ENCODE measurements at regions not wholly inside any gene's neighbourhood (a gene's known extent, or its start where the extent isn't known, plus 50 kb on each side); places are given as distances from the start of the nearest gene placed in this dataset.

DNA sequence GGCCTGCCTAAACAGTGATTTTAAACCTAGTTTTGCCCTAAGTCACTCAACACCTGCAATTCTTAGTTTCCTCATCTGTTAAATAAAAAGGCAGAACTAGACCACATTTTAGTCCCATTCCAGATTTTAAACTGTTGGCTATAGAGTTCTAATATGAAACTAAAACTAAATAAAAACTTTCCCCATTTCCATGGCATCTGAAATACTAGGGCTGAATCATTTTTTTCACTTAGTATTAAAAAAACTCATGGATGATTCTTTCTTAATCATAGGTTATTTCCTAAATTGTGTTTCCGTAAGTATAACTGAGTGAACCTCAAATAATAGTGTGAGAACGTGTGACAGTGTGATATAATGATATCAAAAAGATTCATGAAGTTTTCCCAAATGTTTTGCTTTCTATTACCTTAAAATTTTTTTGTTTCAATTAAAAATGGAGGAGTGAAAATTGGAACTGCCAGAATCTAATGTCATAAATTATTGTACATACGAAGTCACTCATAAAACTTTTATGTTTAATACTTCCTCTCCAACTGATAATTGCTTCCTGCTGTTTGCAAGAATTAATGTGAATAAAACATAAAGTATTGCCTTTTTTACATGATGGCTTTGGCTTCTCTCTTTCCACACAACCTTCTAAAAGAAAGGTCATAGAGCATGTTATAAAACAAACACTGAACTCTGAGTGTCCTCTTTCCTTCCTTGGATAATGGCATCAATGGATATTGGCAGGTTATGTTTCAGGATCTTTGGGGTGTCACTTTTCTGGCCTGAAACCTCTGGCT is 315.1 kb upstream of the MME start:
- Histone ChIP-seq H3K14ac (ENCODE audit: low read length) (no peak overlapping the region), H3K4me1 (ENCODE audit: control insufficient read depth in 2 of 2, insufficient read depth in 1 of 2, low read depth in 1 of 2, low read length in 2 of 2) (no peaks in the 10 kb centered on the region), H2AFZ (ENCODE audit: low read length) (no peak overlapping the region), H3K23ac (ENCODE audit: low read depth, low read length, poor library complexity) (no peak overlapping the region), H4K8ac (ENCODE audit: low read depth, low read length) (no peak overlapping the region), H2BK120ac (ENCODE audit: low read depth, low read length) (no peak overlapping the region), H2BK5ac (ENCODE audit: low read length) (no peak overlapping the region), H3K27me3 (ENCODE audit: control insufficient read depth in 3 of 3, insufficient read depth in 3 of 3, low read depth in 1 of 3, low read length in 3 of 3) (no peaks in the 10 kb centered on the region), H2BK12ac (ENCODE audit: low read length) (no peak overlapping the region), H3K27ac (replicated peaks; ENCODE audit: low read length) (no peak overlapping the region), H3K4me3 (ENCODE audit: low read length in 2 of 2) (no peak overlapping the region), H2BK15ac (ENCODE audit: low read length) (no peak overlapping the region), H3K9ac (ENCODE audit: low read depth, low read length, poor library complexity) (no peak overlapping the region), H3K79me1 (ENCODE audit: low read depth, low read length) (no peaks in the 10 kb centered on the region), H3K4me2 (ENCODE audit: insufficient read depth, low read length, poor library complexity, severe bottlenecking) (no peak overlapping the region), H4K91ac (ENCODE audit: low read depth, low read length, poor library complexity) (no peak overlapping the region), H3K18ac (ENCODE audit: low read length) (no peak overlapping the region), H3K4ac (ENCODE audit: low read length) (no peak overlapping the region), H3K36me3 (replicated peaks in 1 of 2; ENCODE audit: control insufficient read depth in 2 of 2, insufficient read depth in 2 of 2, low read length in 2 of 2) (no peaks in the 10 kb centered on the region), H2AK5ac (ENCODE audit: low read depth, low read length) (peak overlapping the region; percentile 46), H3K9me3 (replicated peaks in 1 of 2; ENCODE audit: control insufficient read depth in 2 of 2, insufficient read depth in 1 of 2, low read depth in 1 of 2, low read length in 2 of 2) (no peaks in the 10 kb centered on the region)
- WGBS, 2 donors (ENCODE audit: extremely low coverage in 2 of 2, insufficient read length in 2 of 2, insufficient replicate concordance in 1 of 2), result no CpG with 5 or more reads among the region's 3 CpGs
- DNase-seq (ENCODE audit: low spot score), result no peak

GRCh38 chr3:154762486-154762885 is 317.6 kb upstream of the MME start:
- no peak overlapping the region for H2BK120ac ChIP-seq (ENCODE audit: low read depth, low read length)

DNA sequence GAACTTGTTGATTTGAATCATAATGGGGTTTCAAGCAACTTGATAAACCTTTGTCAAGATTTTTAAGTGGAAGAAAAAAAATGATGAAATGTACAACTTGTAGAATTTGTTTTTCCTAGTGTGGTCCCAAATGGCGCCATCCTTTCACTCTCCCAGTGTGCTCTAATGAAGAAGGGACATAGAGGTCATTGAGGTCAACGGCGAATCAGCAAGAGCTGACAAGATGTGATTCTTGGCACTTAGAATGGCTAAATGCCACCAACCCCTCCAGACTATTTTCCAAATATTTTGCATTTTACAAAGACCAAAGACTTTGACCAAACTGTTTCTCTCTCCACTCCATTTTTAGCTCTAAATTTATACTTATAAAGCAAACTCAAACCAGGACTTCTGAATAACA is 320.2 kb upstream of the MME start:
- H2BK12ac ChIP-seq (ENCODE audit: low read length), result no peak overlapping the region
- H3K14ac ChIP-seq (ENCODE audit: low read length), result no peak overlapping the region
- no peak overlapping the region for H2AK5ac ChIP-seq (ENCODE audit: low read depth, low read length)
- H3K4me1 ChIP-seq (ENCODE audit: control insufficient read depth in 2 of 2, insufficient read depth in 1 of 2, low read depth in 1 of 2, low read length in 2 of 2), result no peaks in the 10 kb centered on the region
- H2BK5ac ChIP-seq (ENCODE audit: low read length), result no peak overlapping the region
- no peak overlapping the region for H2BK120ac ChIP-seq (ENCODE audit: low read depth, low read length)
- H3K9me3 ChIP-seq (replicated peaks in 1 of 2; ENCODE audit: control insufficient read depth in 2 of 2, insufficient read depth in 1 of 2, low read depth in 1 of 2, low read length in 2 of 2), result no peaks in the 10 kb centered on the region
- no peak overlapping the region for H3K23ac ChIP-seq (ENCODE audit: low read depth, low read length, poor library complexity)
- no peak overlapping the region for H3K4ac ChIP-seq (ENCODE audit: low read length)
- H3K27me3 ChIP-seq (ENCODE audit: control insufficient read depth in 3 of 3, insufficient read depth in 3 of 3, low read depth in 1 of 3, low read length in 3 of 3), result no peaks in the 10 kb centered on the region
- H3K18ac ChIP-seq (ENCODE audit: low read length), result no peak overlapping the region
- no peak overlapping the region for H4K8ac ChIP-seq (ENCODE audit: low read depth, low read length)
- no peaks in the 10 kb centered on the region for H3K36me3 ChIP-seq (replicated peaks in 1 of 2; ENCODE audit: control insufficient read depth in 2 of 2, insufficient read depth in 2 of 2, low read length in 2 of 2)
- no CpG with 5 or more reads among the region's 3 CpGs for WGBS, 2 donors (ENCODE audit: extremely low coverage in 2 of 2, insufficient read length in 2 of 2, insufficient replicate concordance in 1 of 2)
- no peak overlapping the region for H2BK15ac ChIP-seq (ENCODE audit: low read length)
- no peak overlapping the region for H2AFZ ChIP-seq (ENCODE audit: low read length)
- H3K27ac ChIP-seq (replicated peaks; ENCODE audit: low read length), result peak overlapping the region; percentile 35
- no peak overlapping the region for H3K9ac ChIP-seq (ENCODE audit: low read depth, low read length, poor library complexity)
- no peak for DNase-seq (ENCODE audit: low spot score)
- H4K91ac ChIP-seq (ENCODE audit: low read depth, low read length, poor library complexity), result no peak overlapping the region
- H3K4me3 ChIP-seq (ENCODE audit: low read length in 2 of 2), result no peak overlapping the region
- no peak overlapping the region for H3K4me2 ChIP-seq (ENCODE audit: insufficient read depth, low read length, poor library complexity, severe bottlenecking)
- no peaks in the 10 kb centered on the region for H3K79me1 ChIP-seq (ENCODE audit: low read depth, low read length)

More at GRCh38 chr3:154762486-154762885, 317.6 kb upstream of the MME start:
- H2BK15ac ChIP-seq (ENCODE audit: low read length), result no peak overlapping the region
- H3K79me1 ChIP-seq (ENCODE audit: low read depth, low read length), result no peaks in the 10 kb centered on the region
- DNase-seq (ENCODE audit: low spot score), result no peak
- no peak overlapping the region for H3K4ac ChIP-seq (ENCODE audit: low read length)
- no peaks in the 10 kb centered on the region for H3K9me3 ChIP-seq (replicated peaks in 1 of 2; ENCODE audit: control insufficient read depth in 2 of 2, insufficient read depth in 1 of 2, low read depth in 1 of 2, low read length in 2 of 2)
- H3K23ac ChIP-seq (ENCODE audit: low read depth, low read length, poor library complexity), result no peak overlapping the region
- H2AK5ac ChIP-seq (ENCODE audit: low read depth, low read length), result no peak overlapping the region
- no peak overlapping the region for H4K91ac ChIP-seq (ENCODE audit: low read depth, low read length, poor library complexity)
- no peak overlapping the region for H2AFZ ChIP-seq (ENCODE audit: low read length)
- H3K27me3 ChIP-seq (ENCODE audit: control insufficient read depth in 3 of 3, insufficient read depth in 3 of 3, low read depth in 1 of 3, low read length in 3 of 3), result no peaks in the 10 kb centered on the region
- H4K8ac ChIP-seq (ENCODE audit: low read depth, low read length), result no peak overlapping the region
- H3K27ac ChIP-seq (replicated peaks; ENCODE audit: low read length), result no peak overlapping the region
- no peaks in the 10 kb centered on the region for H3K36me3 ChIP-seq (replicated peaks in 1 of 2; ENCODE audit: control insufficient read depth in 2 of 2, insufficient read depth in 2 of 2, low read length in 2 of 2)
- no peak overlapping the region for H3K4me2 ChIP-seq (ENCODE audit: insufficient read depth, low read length, poor library complexity, severe bottlenecking)
- no peak overlapping the region for H3K9ac ChIP-seq (ENCODE audit: low read depth, low read length, poor library complexity)
- no CpG with 5 or more reads among the region's 3 CpGs for WGBS, 2 donors (ENCODE audit: extremely low coverage in 2 of 2, insufficient read length in 2 of 2, insufficient replicate concordance in 1 of 2)
- H3K4me3 ChIP-seq (ENCODE audit: low read length in 2 of 2), result no peak overlapping the region
- no peaks in the 10 kb centered on the region for H3K4me1 ChIP-seq (ENCODE audit: control insufficient read depth in 2 of 2, insufficient read depth in 1 of 2, low read depth in 1 of 2, low read length in 2 of 2)
- no peak overlapping the region for H2BK12ac ChIP-seq (ENCODE audit: low read length)
- no peak overlapping the region for H3K18ac ChIP-seq (ENCODE audit: low read length)
- no peak overlapping the region for H3K14ac ChIP-seq (ENCODE audit: low read length)
- no peak overlapping the region for H2BK5ac ChIP-seq (ENCODE audit: low read length)

DNA sequence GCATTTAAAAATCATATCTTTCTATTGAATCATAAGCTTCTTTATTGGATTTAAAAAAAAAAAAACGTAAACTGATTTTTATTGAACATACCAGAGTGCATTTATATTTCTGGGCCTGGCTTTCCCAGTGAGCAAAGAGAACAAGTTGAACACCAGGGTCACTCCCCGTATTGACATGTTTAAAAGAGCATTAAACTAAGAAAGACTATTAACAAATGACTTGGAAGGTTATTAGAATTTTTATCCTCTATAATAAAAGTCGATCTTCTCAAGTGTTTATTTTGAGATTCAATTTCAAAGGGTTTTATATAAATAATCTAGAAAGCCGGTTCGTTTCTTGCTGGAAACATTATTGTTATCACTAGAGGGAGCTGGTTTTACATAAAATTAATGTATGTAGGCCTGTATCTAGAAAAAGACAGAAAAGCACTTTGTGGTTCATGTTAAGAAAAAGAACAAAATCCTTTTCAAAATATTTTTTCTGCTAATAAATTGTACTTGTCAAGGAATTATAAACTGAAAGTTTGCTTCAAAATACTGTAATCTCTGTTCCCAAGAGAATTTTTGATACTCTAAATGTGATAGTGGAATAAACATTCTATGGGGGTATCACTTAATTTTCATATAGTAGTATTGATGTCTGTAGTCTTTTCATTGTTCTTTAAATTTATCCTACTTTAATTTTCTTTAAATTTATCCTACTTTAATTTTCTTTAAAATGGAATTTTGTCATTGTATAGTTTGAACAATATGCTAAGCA is 321.8 kb upstream of the MME start:
- no peaks in the 10 kb centered on the region for H3K79me1 ChIP-seq (ENCODE audit: low read depth, low read length)

More for the DNA sequence above, 321.8 kb upstream of the MME start:
- H3K4me3 ChIP-seq (ENCODE audit: low read length in 2 of 2), result no peak overlapping the region
- no peaks in the 10 kb centered on the region for H3K36me3 ChIP-seq (replicated peaks in 1 of 2; ENCODE audit: control insufficient read depth in 2 of 2, insufficient read depth in 2 of 2, low read length in 2 of 2)
- no peak overlapping the region for H3K4ac ChIP-seq (ENCODE audit: low read length)
- H4K91ac ChIP-seq (ENCODE audit: low read depth, low read length, poor library complexity), result no peak overlapping the region
- no peak overlapping the region for H2AK5ac ChIP-seq (ENCODE audit: low read depth, low read length)
- H3K18ac ChIP-seq (ENCODE audit: low read length), result no peak overlapping the region
- H2BK120ac ChIP-seq (ENCODE audit: low read depth, low read length), result no peak overlapping the region
- no peak overlapping the region for H3K27ac ChIP-seq (replicated peaks; ENCODE audit: low read length)
- H3K4me2 ChIP-seq (ENCODE audit: insufficient read depth, low read length, poor library complexity, severe bottlenecking), result no peak overlapping the region
- H4K8ac ChIP-seq (ENCODE audit: low read depth, low read length), result no peak overlapping the region
- H2BK15ac ChIP-seq (ENCODE audit: low read length), result no peak overlapping the region
- H3K9ac ChIP-seq (ENCODE audit: low read depth, low read length, poor library complexity), result no peak overlapping the region
- H2BK12ac ChIP-seq (ENCODE audit: low read length), result no peak overlapping the region
- H3K27me3 ChIP-seq (ENCODE audit: control insufficient read depth in 3 of 3, insufficient read depth in 3 of 3, low read depth in 1 of 3, low read length in 3 of 3), result no peaks in the 10 kb centered on the region
- WGBS, 2 donors (ENCODE audit: extremely low coverage in 2 of 2, insufficient read length in 2 of 2, insufficient replicate concordance in 1 of 2), result no CpG with 5 or more reads among the region's 5 CpGs
- no peaks in the 10 kb centered on the region for H3K4me1 ChIP-seq (ENCODE audit: control insufficient read depth in 2 of 2, insufficient read depth in 1 of 2, low read depth in 1 of 2, low read length in 2 of 2)
- no peak overlapping the region for H3K23ac ChIP-seq (ENCODE audit: low read depth, low read length, poor library complexity)
- no peak overlapping the region for H2BK5ac ChIP-seq (ENCODE audit: low read length)
- no peaks in the 10 kb centered on the region for H3K9me3 ChIP-seq (replicated peaks in 1 of 2; ENCODE audit: control insufficient read depth in 2 of 2, insufficient read depth in 1 of 2, low read depth in 1 of 2, low read length in 2 of 2)
- H2AFZ ChIP-seq (ENCODE audit: low read length), result no peak overlapping the region
- DNase-seq (ENCODE audit: low spot score), result no peak
- H3K14ac ChIP-seq (ENCODE audit: low read length), result no peak overlapping the region
